NCI-H1048 (cell line): ENCODE measurements at regions not wholly inside any gene's neighbourhood (a gene's known extent, or its start where the extent isn't known, plus 50 kb on each side); places are given as distances from the start of the nearest gene placed in this dataset.
"Not testable (repeated sequence)": the region's sequence is repeated elsewhere in the genome, so short reads cannot be mapped to it uniquely, and the experiment has no call there.

Source experiments
- DNase-seq: peaks from one replicate; lab custom pipeline; 2025; lab: John Stamatoyannopoulos, UW

DNA sequence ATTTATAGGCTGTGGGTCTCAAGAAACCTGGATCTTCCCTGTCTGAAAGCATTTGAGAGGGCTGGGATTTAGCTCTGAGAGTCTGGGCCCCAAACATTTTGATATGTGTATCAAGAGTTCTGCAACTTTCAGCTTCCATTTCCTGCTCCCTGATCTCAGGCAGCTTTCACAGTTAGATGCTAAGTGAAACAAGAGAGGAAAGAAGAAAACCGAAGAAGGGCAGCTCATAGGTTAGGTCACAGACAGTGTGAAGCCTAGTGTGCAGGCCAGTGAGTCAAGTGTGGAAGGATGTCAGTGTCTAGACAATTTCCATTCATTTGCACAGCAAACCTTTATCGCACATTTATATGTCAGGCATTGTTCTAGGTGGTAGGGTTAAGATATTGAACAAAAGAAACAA is 173.6 kb upstream of the PROK2 start:
- DNase-seq = no peak

DNA sequence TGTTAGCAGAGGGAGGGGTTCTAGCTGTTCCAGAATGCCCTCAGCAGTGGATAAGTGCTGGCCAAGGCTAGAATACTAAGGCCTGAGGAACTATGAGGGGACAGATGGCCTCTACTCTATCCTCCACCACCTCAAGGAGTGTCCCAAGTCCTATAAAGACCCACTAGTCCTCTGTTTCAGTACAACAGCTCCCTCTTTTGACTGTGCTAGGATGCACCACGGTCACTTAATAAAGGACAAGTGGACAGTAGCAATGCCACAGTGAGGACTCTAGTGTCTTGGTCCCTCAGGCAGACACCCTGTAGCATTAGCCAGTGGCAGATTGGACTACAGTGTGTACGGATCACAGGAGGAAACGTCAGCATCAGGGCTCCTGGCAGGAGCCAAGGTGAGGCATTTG is 171.8 kb upstream of the PROK2 start:
- no peak for DNase-seq

DNA sequence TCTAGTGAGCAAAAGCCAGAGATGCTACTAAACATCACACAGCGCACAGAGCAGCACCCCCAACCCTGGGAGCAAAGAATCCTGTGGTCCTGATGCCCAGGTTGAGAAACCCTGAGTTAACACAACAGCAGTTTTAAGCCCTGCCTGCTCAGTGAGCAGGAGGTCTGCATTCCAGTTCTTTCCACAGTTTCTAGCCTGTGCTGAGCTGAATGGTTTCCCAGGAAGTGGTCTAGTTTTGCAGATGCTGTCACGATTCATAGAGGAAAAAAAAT is 171.1 kb upstream of the PROK2 start:
- DNase-seq = no peak

GRCh38 chr3:71955240-71956068 is 170.5 kb upstream of the PROK2 start:
- DNase-seq = peak; percentile 35

- DNase-seq = no peak
Observed at GRCh38 chr3:71951842-71952241, 166.9 kb upstream of the PROK2 start.

- no peak for DNase-seq
Observed at GRCh38 chr3:71951361-71951760, 166.4 kb upstream of the PROK2 start.

GRCh38 chr3:71949442-71949841 is 164.5 kb upstream of the PROK2 start:
- no peak for DNase-seq

- DNase-seq = no peak
Observed at GRCh38 chr3:71944482-71945065, 159.6 kb upstream of the PROK2 start.

- DNase-seq = no peak
Observed at GRCh38 chr3:71942432-71943187, 157.7 kb upstream of the PROK2 start.

GRCh38 chr3:71940486-71940885 is 155.5 kb upstream of the PROK2 start:
- DNase-seq = no peak

DNA sequence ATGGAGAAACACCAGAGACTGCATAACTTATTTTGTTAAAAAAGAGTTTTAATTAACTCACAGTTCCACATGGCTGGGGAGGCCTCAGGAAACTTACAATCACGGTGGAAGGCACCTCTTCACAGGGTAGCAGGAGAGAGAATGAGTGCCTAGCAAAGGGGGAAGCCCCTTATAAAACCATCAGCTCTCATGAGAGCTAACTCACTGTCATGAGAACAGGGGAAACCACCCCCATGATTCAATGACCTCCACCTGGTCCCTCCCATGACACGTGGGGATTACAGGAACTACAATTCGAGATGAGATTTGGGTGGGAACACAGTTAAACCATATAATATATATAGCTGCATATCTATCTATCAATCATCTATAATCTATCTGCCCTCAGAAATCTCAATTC is 153.1 kb upstream of the PROK2 start:
- not testable (repeated sequence) for DNase-seq

- no peak for DNase-seq
Observed at GRCh38 chr3:71936681-71937080, 151.7 kb upstream of the PROK2 start.

GRCh38 chr3:71934520-71935270 is 149.7 kb upstream of the PROK2 start:
- no peak for DNase-seq

DNA sequence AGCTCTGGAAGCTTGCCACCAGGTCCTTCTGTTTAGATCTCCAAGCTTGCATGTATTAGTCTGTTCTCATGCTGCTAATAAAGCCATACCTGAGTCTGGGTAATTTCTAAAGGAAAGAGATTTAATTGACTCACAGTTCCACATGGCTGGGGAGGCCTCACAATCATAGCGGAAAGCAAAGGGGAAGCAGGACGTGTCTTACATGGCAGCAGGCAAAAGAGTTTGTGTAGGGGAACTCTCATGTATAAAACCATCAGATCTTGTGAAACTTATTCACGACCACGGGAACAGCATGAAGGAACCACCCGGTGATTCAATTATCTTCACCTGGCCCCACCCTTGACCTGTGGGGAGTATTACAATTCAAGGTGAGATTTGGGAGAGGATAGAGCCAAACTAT is 147.0 kb upstream of the PROK2 start:
- DNase-seq = no peak

- no peak for DNase-seq
Observed at GRCh38 chr3:71930056-71930991, 145.4 kb upstream of the PROK2 start.

- no peak for DNase-seq
Observed at GRCh38 chr3:71928212-71928611, 143.3 kb upstream of the PROK2 start.

DNA sequence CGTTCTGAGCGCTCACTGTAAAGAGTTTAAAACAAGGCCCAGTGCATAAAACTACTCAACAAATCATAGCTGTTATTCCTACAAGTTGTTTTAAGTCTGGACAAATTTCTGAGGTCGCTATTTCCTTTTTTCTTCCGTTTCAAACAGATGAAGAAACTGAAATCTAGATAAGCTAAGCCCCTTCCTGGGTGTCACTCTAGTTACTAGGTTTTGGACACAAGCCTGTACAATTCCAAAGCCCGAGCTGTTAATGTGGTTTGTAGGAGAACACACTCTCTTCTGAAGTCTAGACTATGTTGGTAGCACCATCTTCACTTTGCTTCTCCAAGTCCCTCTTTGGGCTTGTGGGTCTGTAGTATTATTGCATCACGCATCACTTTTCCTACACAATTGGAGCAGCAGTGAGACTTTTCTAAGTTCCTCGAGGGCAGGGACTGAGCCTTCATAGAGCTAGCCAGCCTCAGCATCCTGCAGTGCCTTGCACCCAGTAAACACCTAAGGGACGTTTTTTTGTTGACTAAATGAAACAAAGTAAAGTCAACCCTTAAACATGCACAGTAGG is 142.6 kb upstream of the PROK2 start:
- no peak for DNase-seq

- no peak for DNase-seq
Observed at GRCh38 chr3:71926616-71927015, 141.7 kb upstream of the PROK2 start.

DNA sequence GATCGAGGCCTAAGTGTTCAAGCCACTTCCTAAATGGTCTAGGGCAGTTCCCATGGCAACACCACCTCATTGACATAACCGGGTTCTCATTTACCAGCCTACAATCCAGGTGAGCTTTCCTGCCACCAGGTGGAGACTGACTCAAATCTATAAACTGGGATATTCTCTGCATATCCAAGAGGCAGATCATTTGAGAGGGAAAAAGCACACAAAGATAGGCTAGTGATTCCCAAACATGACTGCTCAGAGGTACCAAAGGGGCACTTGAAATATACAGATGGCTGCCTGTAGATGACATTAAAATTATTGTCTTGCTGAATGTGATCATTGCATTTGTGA is 141.3 kb upstream of the PROK2 start:
- DNase-seq = peak; percentile 29

DNA sequence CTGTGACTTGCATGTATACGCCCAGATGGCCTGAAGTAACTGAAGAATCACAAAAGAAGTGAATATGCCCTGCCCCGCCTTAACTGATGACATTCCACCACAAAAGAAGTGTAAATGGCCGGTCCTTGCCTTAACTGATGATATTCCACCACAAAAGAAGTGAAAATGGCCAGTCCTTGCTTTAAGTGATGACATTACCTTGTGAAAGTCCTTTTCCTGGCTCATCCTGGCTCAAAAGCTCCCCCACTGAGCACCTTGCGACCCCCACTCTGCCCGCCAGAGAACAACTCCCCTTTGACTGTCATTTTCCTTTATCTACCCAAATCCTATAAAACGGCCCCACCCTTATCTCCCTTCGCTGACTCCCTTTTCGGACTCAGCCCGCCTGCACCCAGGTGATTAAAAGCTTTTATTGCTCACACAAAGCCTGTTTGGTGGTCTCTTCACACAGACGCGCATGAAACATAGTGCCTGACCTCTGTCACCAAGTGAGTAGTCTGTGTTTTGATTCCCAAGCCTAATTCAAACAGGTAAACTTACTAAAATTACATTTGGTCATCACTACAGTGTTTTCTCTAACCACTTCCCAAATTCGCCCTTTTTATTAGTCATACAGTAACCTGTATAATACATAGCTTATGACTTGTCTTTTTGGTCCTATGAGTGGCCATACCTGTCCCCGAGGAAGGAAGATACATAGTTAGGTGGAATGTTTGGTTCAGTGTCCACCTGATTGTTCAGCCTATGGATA is 140.7 kb upstream of the PROK2 start:
- not testable (repeated sequence) for DNase-seq

GRCh38 chr3:71924721-71925120 is 139.8 kb upstream of the PROK2 start:
- no peak for DNase-seq
